Stimulated activated CD4-positive, alpha-beta T cell treated with anti-CD3 and anti-CD28 coated beads, Interleukin-15, amount 100 ng/mL, for 48 hours (primary cell): ENCODE measurements at regions not wholly inside any gene's neighbourhood (a gene's known extent, or its start where the extent isn't known, plus 50 kb on each side); places are given as distances from the start of the nearest gene placed in this dataset.

Experiments used
- DNase-seq, 2 donors: peaks; one replicate each; pipeline ENCODE4 v3.0.0-alpha.2; 2020; ENCODE audit warnings: low read depth in 2 of 2

DNA sequence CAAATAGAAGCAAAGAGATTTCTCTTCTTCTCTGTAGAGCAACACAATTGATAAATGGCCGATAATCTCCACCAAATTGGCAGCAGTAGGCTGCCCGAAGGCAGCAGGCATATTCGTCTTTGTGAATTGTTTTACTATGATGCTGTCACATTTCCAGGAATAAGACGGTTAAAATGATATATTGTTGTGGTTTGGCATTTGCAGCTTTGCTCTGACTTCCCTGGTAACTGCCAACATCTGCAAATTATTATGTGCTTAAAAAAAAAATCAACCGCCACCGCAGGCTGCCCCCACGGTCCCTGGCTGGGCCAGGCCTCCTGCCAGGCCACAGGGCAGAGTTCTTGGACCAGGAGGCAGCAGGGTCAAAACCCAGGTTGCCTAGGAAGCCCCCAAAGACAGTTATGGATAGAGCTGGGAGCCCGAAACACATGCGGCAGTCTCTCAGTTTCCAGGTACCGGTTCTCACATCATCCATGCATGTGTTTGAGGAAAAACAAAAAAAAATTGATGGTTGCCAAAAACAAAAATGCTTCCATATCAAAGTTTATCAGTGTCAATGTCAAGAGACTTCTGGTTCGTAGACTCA, 179.3 kb downstream of the ETS2 start:
- DNase-seq, result no peak

DNA sequence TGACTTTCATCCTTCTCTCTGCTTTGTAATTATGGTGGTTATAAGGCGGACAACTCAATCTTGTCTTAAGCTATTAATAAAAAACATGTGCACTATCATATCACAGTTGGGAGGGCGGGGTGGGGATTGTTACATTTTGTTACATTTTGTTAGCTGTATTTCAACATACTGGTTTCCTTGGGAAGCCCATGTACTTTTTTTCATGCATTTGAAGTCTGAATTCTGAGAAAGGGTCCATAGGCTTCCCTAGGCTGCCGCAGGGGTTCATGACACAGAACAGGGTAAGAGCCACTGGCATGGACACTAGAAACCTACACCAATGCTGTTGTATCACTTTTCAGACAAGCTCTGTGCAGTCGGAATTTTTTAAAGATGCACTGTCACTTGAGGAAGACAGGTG, 178.8 kb downstream of the ETS2 start:
- DNase-seq, result no peak

GRCh38 chr21:38983560-38983959, 177.8 kb downstream of the ETS2 start:
- DNase-seq, result no peak

- no peak for DNase-seq
Observed at GRCh38 chr21:38982804-38983203, 177.1 kb downstream of the ETS2 start.

- no peak for DNase-seq
Observed at GRCh38 chr21:38982096-38982495, 176.4 kb downstream of the ETS2 start.

- no peak for DNase-seq
Observed at GRCh38 chr21:38980416-38981313, 174.9 kb downstream of the ETS2 start.

- DNase-seq, result no peak
Observed at GRCh38 chr21:38979271-38980121, 173.8 kb downstream of the ETS2 start.

- no peak for DNase-seq
Observed at GRCh38 chr21:38976900-38977299, 171.2 kb downstream of the ETS2 start.

DNA sequence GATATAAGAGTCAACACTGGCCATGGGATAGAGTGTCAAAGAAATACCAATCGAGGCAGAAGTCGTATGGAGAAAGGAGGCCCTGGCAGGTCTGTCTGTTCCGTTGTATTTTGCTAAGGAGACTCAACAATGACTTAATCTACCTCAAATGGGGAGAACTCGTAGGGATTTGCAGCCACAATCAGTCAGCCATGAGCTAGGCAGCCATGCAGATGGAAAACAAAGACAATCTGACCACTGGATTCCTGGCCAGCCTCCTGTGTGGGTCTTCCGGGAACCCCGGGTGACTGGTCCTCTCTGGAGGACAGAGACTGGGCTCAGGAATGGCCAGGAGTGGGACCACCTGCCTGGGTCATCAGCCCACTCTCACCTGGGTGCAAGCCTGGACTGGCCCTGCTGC, 167.8 kb downstream of the ETS2 start:
- DNase-seq, result no peak

GRCh38 chr21:38972078-38972477, 166.3 kb downstream of the ETS2 start:
- no peak for DNase-seq

DNA sequence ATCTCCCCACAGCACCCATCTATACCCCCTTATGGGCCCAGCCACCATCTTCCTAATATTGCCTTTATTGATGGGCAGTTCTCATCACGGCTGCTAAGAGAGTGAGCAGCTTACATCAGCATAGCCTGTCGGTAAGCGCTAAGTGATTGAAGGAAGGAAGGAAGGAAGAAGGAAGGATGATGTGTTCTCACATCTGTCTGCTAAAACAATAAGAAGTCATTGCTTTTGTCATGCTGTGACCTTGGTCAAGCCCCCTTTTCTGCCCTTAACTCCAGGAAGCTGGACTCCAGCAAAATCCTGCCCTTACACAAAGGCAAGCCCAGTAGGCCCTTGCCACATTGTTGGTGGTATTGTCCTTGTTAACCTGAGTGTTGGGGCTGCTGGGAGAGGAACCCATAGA, 165.0 kb downstream of the ETS2 start:
- DNase-seq, result no peak

DNA sequence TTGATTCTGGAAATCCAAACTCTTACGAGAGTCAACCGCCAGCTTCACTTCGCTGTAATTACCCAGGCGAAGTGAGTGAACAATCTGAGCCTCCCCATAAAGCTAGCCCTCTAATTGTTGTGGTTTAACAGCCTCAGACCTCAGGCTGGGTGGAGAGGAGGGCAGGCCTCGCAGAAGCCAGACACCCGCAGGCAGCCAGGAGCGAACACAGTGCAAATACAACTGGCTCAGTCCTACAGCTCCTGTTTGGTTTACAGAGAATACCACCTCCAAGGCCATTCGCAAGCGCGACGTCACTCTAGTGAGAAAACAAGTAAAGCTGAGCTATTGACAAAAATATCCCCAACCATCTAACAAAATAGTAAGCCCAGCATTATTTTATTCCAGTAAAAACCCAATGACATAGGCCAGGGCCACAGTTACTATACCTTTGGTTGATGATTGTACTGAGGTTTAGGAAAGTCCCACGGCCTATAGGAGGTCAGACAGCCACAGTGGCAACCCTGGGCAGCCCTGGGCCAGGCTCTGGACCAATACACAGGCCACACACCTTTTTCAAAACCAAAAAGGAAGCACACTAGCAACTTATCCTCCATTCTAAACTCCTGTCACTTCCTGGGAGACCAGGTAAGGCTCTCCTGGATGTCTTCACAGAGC, 163.3 kb downstream of the ETS2 start:
- no peak for DNase-seq

GRCh38 chr21:38965910-38966504, 160.3 kb downstream of the ETS2 start:
- DNase-seq, result no peak

- no peak for DNase-seq
Observed at GRCh38 chr21:38965241-38965640, 159.5 kb downstream of the ETS2 start.

DNA sequence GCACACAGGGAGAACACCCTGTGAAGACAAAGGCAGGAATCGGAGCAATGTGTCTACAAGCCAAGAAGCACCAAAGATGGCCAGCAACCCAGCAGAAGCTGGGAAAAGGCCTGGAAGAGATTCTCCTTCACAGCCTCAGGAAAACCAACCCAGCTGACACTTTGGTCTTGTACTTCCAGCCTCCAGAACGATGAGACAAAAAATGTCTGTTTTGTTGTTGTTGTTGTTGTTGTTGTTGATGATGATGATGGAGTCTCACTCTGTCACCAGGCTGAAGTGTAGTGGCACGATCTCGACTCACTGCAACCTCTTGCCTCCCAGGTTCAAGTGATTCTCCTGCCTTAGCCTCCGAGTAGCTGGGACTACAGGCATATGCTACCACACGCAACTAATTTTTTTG, 157.3 kb downstream of the ETS2 start:
- no peak for DNase-seq

DNA sequence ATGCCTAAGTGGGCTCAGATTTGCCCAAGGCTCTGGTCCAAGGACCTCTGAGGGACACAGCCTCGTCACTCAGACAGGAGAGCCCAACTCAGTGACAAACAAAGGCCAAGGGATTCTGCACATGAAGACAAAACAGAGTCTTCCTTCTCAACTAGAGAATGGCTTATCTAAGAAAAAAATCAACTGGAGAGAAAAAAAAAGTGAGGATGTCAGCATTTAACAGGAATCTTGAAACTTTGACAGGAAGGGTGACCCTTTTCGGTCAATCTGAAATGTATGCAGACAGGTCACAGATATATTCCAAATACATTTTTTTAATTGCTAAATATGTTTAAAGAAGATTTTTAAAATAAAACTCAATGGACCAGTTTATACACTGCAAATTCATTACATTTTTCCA, 154.5 kb downstream of the ETS2 start:
- DNase-seq, result no peak

DNA sequence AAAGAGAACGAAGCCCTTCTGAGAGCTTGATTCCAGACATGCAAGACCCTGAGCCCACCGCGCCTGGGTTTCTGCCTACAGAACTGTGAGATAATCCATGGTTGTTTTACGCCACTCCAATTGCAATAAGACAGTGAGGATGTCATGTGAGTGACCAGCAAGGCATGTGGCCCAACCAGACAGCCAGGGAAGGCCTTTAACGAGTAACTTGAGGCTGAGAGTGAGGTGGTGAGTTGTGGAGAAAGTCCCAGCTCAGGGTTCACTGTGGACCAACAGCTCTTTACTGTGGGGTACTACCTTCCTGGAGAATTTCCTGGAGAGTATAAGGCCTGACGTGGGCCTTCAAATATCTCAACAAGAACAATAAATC, 153.9 kb downstream of the ETS2 start:
- DNase-seq, result no peak

DNA sequence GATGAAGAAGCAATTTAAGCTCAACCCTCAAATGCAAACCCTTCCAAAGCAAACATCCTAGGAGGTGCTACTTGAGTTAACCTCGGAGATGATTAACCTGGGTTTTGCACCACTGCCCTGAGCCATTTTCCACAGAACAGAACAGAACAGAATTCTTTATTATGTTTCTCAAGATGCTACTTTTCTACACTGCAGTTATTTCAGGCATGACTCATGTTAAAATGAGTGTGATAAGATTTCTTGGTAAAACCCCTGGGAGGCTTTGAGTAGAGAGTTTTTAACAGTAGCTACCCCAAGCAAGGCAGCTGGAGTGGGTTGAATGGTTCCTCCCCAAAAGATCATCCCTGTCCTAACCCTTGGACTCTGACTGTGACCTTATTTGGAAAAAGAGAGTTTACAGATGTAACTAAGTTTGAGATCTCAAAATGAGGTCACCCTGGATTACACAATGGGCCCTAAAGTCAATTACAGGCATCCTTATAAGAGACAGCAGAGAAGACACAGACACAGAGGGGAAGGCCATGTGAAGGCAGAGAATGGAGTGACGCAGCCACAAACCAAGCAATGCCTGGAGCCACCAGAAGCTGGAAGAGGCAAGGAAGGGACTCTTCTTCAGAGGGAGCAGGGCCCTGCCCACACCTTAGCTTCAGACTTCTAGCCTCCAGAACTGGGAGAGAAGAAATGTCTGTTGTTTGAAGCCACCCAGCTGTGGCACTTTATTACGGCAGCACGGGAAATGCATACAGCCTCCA, 153.4 kb downstream of the ETS2 start:
- DNase-seq, result peak in 1 of 2 donors; percentile 13

GRCh38 chr21:38958323-38958705, 152.6 kb downstream of the ETS2 start:
- no peak for DNase-seq

GRCh38 chr21:38957575-38958322, 152.0 kb downstream of the ETS2 start:
- no peak for DNase-seq
